MG63 (cell line): ENCODE measurements at regions not wholly inside any gene's neighbourhood (a gene's known extent, or its start where the extent isn't known, plus 50 kb on each side); places are given as distances from the start of the nearest gene placed in this dataset.

Experiments used
- DNase-seq: peaks from one replicate; pipeline ENCODE4 v3.0.0-alpha.2; 2020
- H3K27me3 ChIP-seq: fragments of 250-450 bp; sonication (Bioruptor Pico); 2 replicates; pipeline ENCODE4 v1.5.1; 2020; ENCODE audit warnings: mild to moderate bottlenecking, moderate library complexity
- H3K36me3 ChIP-seq: fragments of 250-450 bp; sonication (Bioruptor Pico); 2 replicates; pipeline ENCODE4 v1.5.1; 2020; ENCODE audit warnings: mild to moderate bottlenecking, moderate library complexity
- H3K4me3 ChIP-seq: fragments of 250-450 bp; sonication (Bioruptor Pico); 2 replicates; pipeline ENCODE4 v1.5.1; 2020; ENCODE audit warnings: mild to moderate bottlenecking, moderate library complexity
- H3K9me3 ChIP-seq: fragments of 250-450 bp; sonication (Bioruptor Pico); 2 replicates; pipeline ENCODE4 v1.5.1; 2020; ENCODE audit warnings: mild to moderate bottlenecking, moderate library complexity

DNA sequence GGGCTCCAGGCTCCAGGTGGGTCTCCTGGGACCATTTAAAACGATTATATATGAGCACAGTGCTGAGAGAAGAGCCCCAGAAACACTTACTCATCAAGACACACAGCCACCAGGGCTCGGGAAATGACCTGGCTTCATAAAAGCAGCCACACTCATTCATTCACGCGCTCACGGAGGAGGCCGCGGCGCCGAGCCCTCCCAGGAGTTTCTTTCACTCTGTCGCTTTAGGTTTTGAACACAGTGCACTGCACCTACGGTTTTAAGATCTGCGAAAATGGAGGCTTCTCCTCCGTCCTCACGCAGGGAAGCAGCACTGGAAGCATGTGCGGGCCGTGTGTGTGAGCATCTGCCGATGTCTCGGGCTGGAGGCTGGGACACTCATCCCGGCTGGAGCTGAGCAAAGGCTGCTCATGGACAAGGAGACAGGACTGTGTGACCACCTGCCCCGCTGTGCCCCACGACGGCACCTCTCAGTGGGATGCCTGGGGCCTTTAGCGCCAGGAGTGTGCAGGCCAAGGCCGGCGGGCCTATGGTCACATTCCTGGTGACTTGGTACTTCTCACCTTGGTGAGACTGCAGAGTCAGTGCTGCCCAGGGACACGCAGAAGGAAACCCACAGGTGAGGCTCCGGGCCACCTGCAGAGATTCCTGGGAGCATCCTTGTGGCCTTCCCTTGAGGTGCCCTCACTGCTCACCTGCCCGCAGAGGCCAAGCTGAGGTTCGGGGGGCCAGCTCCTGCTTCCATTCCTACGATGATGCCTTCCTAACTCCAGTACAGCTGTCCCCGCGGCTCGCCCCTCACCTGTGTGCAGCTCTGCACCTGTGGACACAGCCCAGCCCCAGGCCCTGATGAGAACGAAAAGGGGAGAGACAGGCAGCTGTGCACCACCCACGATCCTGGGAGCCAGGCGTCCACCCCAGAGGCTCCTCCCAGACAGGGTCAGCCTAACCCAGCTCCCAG is 872.0 kb downstream of the BRD1 start:
- H3K4me3 ChIP-seq = no peak overlapping the region
- no peak for DNase-seq
- no peaks in the 10 kb centered on the region for H3K9me3 ChIP-seq
- H3K27me3 ChIP-seq = no peaks in the 10 kb centered on the region
- H3K36me3 ChIP-seq = no peaks in the 10 kb centered on the region

GRCh38 chr22:48954781-48955311 is 872.8 kb downstream of the BRD1 start:
- Histone ChIP-seq H3K9me3 (no peaks in the 10 kb centered on the region), H3K4me3 (no peak overlapping the region), H3K36me3 (no peaks in the 10 kb centered on the region), H3K27me3 (no peaks in the 10 kb centered on the region)
- no peak for DNase-seq

DNA sequence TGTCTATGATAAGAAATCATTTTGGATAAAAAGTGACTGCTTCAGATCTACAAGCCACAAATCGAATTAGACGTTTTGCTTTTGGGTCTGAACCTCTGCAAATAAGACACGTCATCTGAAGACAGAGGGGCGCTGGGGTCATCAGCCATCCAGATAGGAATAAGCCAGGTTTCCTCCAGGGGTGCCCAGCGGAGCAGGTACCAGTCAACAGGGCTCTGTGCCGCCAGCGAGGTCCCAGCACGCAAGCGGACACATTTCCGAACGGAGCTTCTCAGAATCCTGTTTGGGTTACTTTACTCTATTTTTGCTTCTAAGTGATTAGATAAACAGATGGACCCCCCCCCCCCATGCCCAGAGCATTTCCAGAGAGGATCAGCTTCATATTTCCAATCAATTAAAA is 873.8 kb downstream of the BRD1 start:
- no peaks in the 10 kb centered on the region for H3K36me3 ChIP-seq
- H3K27me3 ChIP-seq = no peaks in the 10 kb centered on the region
- H3K4me3 ChIP-seq = no peak overlapping the region
- H3K9me3 ChIP-seq = no peaks in the 10 kb centered on the region
- DNase-seq = no peak

GRCh38 chr22:48953103-48953720 is 874.5 kb downstream of the BRD1 start:
- Histone ChIP-seq H3K4me3 (no peak overlapping the region), H3K36me3 (no peaks in the 10 kb centered on the region), H3K27me3 (no peaks in the 10 kb centered on the region), H3K9me3 (no peaks in the 10 kb centered on the region)
- no peak for DNase-seq

DNA sequence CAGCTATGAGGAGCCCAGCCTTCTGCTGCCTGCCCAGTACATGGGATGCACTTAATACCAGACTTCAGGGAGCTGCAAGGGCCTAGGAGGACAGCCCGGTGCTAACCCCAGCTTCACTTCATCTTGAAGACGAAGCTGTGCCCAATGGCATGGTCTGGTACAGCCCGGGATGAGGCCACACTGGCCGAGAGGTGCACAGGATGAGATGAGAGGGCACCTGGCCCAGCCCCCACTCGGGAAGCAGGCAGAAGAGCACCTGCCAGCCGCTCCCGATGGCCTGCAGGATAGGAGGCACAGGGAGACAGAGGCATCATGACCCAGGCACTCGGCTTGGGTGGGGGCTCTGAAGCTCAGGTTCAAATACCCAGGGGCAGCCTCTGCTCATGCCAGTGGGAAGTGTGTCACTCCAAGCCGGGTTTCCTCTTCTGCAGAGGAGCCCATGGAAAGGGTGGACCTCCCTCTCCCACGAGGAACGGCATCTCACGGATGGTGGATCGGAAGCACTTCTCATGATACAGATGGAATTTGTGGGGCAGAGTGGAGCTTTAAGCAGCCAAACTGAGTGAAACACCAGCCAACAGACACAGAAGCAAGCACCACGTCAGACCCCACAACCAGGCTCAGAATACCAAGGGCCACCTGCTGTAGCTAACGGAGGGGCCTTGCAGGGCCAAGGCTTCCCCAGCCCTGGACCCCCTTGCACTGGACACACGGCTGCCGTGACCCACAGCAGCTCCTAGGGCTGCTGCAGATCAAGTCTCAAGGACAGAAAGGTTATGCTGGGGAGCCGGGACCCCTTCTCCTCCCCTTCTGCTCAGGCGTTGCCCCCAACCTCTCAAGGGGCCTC is 875.2 kb downstream of the BRD1 start:
- Histone ChIP-seq H3K36me3 (no peaks in the 10 kb centered on the region), H3K27me3 (no peaks in the 10 kb centered on the region), H3K4me3 (no peak overlapping the region), H3K9me3 (no peaks in the 10 kb centered on the region)
- DNase-seq = no peak

DNA sequence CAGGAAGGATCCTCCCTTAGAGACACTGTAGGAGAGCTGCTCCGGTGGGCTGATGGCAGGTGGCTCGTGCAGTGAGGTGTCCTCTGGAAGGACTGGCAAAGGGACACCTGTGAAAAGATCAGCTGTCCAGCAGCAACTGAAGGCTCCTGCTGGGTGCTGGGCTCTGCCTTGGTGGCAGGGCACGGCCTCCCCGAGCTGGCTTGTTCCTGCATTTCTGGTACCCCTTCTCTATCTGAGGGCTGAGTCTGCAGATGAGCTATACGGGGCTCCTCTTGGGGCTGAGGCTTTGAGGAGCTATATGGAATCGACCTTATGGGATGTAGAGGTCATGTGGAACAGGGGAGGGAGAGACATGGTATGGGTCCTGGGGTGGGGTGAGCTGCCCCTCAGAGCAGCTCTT is 875.8 kb downstream of the BRD1 start:
- H3K36me3 ChIP-seq = no peaks in the 10 kb centered on the region
- DNase-seq = no peak
- H3K4me3 ChIP-seq = no peak overlapping the region
- no peaks in the 10 kb centered on the region for H3K9me3 ChIP-seq
- no peaks in the 10 kb centered on the region for H3K27me3 ChIP-seq

GRCh38 chr22:48950151-48950915 is 877.3 kb downstream of the BRD1 start:
- no peaks in the 10 kb centered on the region for H3K9me3 ChIP-seq
- DNase-seq = no peak

DNA sequence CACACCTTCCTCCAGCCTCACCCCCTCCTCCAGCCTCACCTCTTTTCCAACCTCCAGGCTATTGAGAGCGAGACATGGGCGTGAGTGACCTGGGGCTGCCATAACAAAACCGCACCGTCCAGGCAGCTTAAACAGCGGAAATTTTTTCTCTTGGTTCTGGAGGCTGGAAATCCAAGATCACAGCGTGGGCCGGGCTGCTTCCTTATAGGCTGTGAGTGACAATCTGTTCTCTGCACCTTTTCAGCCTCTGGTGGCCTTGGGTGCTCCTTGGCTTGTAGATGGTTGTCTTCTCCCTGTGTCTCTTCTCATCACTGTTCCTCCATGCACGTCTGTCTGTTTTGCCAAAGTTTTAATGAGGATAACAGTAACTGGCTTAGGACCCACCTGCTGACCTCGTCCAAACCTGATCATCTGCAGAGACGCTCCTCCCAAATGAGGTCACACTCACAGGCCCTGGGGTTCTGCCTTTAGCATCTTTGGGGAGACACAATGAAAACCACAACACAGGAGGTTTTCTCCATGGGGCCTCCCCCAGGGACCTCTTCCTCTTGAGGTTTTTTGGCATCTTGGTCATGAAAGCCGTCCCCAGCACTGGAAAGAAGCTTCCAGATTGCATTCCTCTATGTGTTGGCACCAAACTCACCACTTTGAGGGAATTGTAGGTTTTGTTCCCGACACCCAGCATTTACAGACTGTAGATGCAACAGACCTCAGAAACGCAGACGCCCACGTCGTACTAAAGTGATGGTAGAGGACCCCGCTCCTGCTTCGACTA is 878.1 kb downstream of the BRD1 start:
- no peaks in the 10 kb centered on the region for H3K36me3 ChIP-seq
- no peaks in the 10 kb centered on the region for H3K9me3 ChIP-seq
- DNase-seq = no peak
- no peaks in the 10 kb centered on the region for H3K27me3 ChIP-seq
- H3K4me3 ChIP-seq = no peak overlapping the region

More at GRCh38 chr22:48950151-48950915, 877.3 kb downstream of the BRD1 start:
- Histone ChIP-seq H3K27me3 (no peaks in the 10 kb centered on the region), H3K36me3 (no peaks in the 10 kb centered on the region), H3K4me3 (no peak overlapping the region)

- Histone ChIP-seq H3K4me3 (no peak overlapping the region), H3K36me3 (no peaks in the 10 kb centered on the region), H3K27me3 (no peaks in the 10 kb centered on the region), H3K9me3 (no peaks in the 10 kb centered on the region)
- DNase-seq = no peak
These were observed 879.0 kb downstream of the BRD1 start for GRCh38 chr22:48948575-48949170.

- Histone ChIP-seq H3K27me3 (no peaks in the 10 kb centered on the region), H3K9me3 (no peaks in the 10 kb centered on the region), H3K36me3 (no peaks in the 10 kb centered on the region), H3K4me3 (no peak overlapping the region)
- DNase-seq = no peak
These were observed 880.0 kb downstream of the BRD1 start for GRCh38 chr22:48947636-48948035.

GRCh38 chr22:48945621-48946458 is 881.8 kb downstream of the BRD1 start:
- H3K27me3 ChIP-seq = no peaks in the 10 kb centered on the region
- H3K9me3 ChIP-seq = no peaks in the 10 kb centered on the region
- no peaks in the 10 kb centered on the region for H3K36me3 ChIP-seq
- H3K4me3 ChIP-seq = no peak overlapping the region
- no peak for DNase-seq

DNA sequence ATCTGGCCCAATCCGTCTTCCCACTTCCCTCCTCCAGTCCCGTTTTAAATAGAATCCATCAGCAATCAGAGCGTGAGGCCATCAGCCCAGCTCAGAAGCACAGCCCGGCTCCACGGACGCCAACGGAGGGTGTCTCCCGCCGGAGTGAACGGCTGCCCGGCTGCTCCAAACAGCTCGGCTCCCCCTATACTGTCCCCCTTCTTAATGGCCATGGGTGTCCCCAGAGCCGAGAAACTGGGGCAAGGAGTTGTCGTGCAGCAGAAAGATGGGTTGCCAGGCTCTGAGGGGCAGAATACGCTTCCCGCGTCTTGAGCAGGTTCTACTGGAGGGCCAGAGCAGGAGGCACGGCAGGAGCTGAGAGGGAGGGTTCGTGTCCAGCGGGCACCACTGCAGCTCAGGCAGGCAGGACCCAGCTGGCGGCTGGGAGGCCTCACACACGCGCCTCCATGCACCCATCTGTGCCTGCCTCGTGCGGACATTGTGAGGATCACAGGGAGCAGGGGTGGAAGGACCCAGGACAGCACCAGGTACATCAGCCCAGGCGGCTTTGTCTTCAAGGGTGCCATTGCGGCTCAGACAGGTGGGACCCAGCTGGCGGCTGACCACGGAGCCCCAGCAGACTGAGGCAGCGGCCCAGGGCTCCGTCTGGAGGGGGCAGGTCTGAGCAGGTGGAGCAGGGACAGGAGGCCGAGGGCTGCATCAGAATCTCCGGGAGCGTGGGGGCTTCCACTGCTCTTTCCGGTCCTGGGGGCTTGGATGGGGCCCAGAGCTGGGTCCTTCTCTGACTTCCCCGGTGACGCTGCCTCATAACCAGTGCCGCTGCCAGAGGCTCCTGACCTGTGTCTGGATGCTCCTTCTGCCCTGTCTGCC is 882.7 kb downstream of the BRD1 start:
- Histone ChIP-seq H3K36me3 (no peaks in the 10 kb centered on the region), H3K4me3 (no peak overlapping the region), H3K27me3 (no peaks in the 10 kb centered on the region), H3K9me3 (no peaks in the 10 kb centered on the region)
- DNase-seq = no peak

- Histone ChIP-seq H3K4me3 (no peak overlapping the region), H3K9me3 (no peaks in the 10 kb centered on the region), H3K36me3 (no peaks in the 10 kb centered on the region), H3K27me3 (no peaks in the 10 kb centered on the region)
- DNase-seq = no peak
These were observed 883.3 kb downstream of the BRD1 start for GRCh38 chr22:48944433-48944750.
